K562 (cell line): ENCODE measurements at regions not wholly inside any gene's neighbourhood (a gene's known extent, or its start where the extent isn't known, plus 50 kb on each side); places are given as distances from the start of the nearest gene placed in this dataset.
A peak's percentile ranks its signal among the peaks of the same experiment; 100 is the strongest.
"Not testable (repeated sequence)": the region's sequence is repeated elsewhere in the genome, so short reads cannot be mapped to it uniquely, and the experiment has no call there.

Source experiments
- ATAC-seq: fragments of 200-7000 bp; cut with Tn5 transposase; 3 replicates; pipeline ENCODE4 v1.9.1; 2020; ENCODE audit warnings: moderate library complexity
- BruUV-seq: library from RNA; stranded (reverse); fragments of 400-500 nt; replicated peaks from 2 replicates; lab custom pipeline; 2021; lab: Mats Ljungman, UMichigan
- CTCF ChIA-PET: fragments of 300-600 bp; formaldehyde crosslinking; extraction: SDS; loops from one replicate; lab custom pipeline; 2021; ENCODE audit warnings: low intra/inter-chr PET ratio; lab: Yijun Ruan, JAX
- POLR2A ChIA-PET: fragments of 300-600, 350-650 bp; sonication (Branson Sonifier 250); formaldehyde crosslinking; extraction: SDS; loops from one replicate; lab custom pipeline; 2021; ENCODE audit warnings: antibody characterized with exemption, inconsistent platforms; lab: Yijun Ruan, JAX
- DNase-seq, 4 experiments: peaks; one replicate each; pipeline versions ENCODE4 v3.0.0 to v3.0.0-alpha.2; 2011 to 2018; ENCODE audit warnings: low spot score in 3 of 4, mixed read lengths in 3 of 4; ENCODE audit errors: extremely low read depth in 1 of 4
- FAIRE-seq: peaks from 2 replicates; lab custom pipeline; 2011; peaks lifted over from hg19 to GRCh38; lab: Jason Lieb, UNC
- H2AFZ ChIP-seq: 2 replicates; pipeline ENCODE4 v1.6.0; 2011; ENCODE audit warnings: low read depth, low read length, control low read depth, inconsistent platforms
- H3K27ac ChIP-seq: fragments of 200-600 bp; 3 replicates; pipeline ENCODE4 v1.8.0; 2011; ENCODE audit warnings: low read depth, mild to moderate bottlenecking, control low read depth, inconsistent platforms, low read length, moderate library complexity, mixed read lengths; ENCODE audit errors: extremely low read depth
- H3K27me3 ChIP-seq, 2 experiments: fragments of 300-600 bp in 1 of 2; 2 replicates in 1 of 2; 3 replicates in 1 of 2; pipeline versions ENCODE4 v1.6.0 to v1.8.0; 2011; ENCODE audit warnings: inconsistent platforms in 2 of 2, low read length in 2 of 2, mild to moderate bottlenecking in 1 of 2, mixed read lengths in 1 of 2, moderate library complexity in 1 of 2; ENCODE audit not compliant: control insufficient read depth in 2 of 2, insufficient read depth in 2 of 2
- H3K36me3 ChIP-seq: fragments of 300-600 bp; 3 replicates; pipeline ENCODE4 v1.8.0; 2011; ENCODE audit warnings: mild to moderate bottlenecking, low read length, inconsistent platforms; ENCODE audit not compliant: control insufficient read depth, insufficient read depth
- H3K4me1 ChIP-seq, 2 experiments: fragments of 200-600 bp in 1 of 2; replicated peaks in 1 of 2; 2 replicates in 1 of 2; 3 replicates in 1 of 2; pipeline versions ENCODE4 v1.5.1 to v1.8.0; 2011; ENCODE audit warnings: inconsistent platforms in 2 of 2, low read length in 2 of 2, mild to moderate bottlenecking in 1 of 2, mixed read lengths in 1 of 2, moderate library complexity in 1 of 2; ENCODE audit not compliant: control insufficient read depth in 2 of 2, insufficient read depth in 2 of 2
- H3K4me2 ChIP-seq: 2 replicates; pipeline ENCODE4 v1.6.1; 2011; ENCODE audit warnings: low read length, control low read depth, inconsistent platforms, mixed read lengths; ENCODE audit not compliant: insufficient read depth
- H3K4me3 ChIP-seq: fragments of 200-600 bp; sonication (generic), shearing (Covaris generic); 2 replicates; pipeline ENCODE4 v1.5.1; 2016; ENCODE audit warnings: control low read depth, inconsistent platforms
- H3K79me2 ChIP-seq: fragments of 200-600 bp; 3 replicates; pipeline ENCODE4 v1.8.0; 2011; ENCODE audit warnings: low read length, inconsistent platforms; ENCODE audit not compliant: control insufficient read depth, insufficient read depth
- H3K9ac ChIP-seq, 2 experiments: 2 replicates each; pipeline versions ENCODE4 v1.6.0 to v1.6.1; 2011; ENCODE audit warnings: low read depth in 2 of 2, low read length in 2 of 2, control low read depth in 1 of 2, inconsistent platforms in 1 of 2, mild to moderate bottlenecking in 1 of 2, mixed read lengths in 1 of 2; ENCODE audit not compliant: insufficient read depth in 1 of 2
- H3K9me1 ChIP-seq: one replicate; pipeline ENCODE4 v1.6.0; 2011; ENCODE audit warnings: inconsistent platforms, mild to moderate bottlenecking, low read length, moderate library complexity; ENCODE audit not compliant: control insufficient read depth, insufficient read depth
- H3K9me3 ChIP-seq: replicated peaks from 2 replicates; pipeline ENCODE4 v1.5.1; 2011; ENCODE audit warnings: low read depth, low read length, inconsistent platforms; ENCODE audit not compliant: control insufficient read depth, insufficient read depth
- H4K20me1 ChIP-seq: replicated peaks from 2 replicates; pipeline ENCODE4 v1.6.1; 2011; ENCODE audit warnings: low read length, inconsistent platforms, mixed read lengths; ENCODE audit not compliant: control insufficient read depth, insufficient read depth
- BCOR ChIP-seq: fragments of 450-650 bp; IDR thresholded peaks from 2 replicates; pipeline ENCODE4 v1.6.1; 2016
- CXXC5 ChIP-seq: fragments of 250-450 bp; sonication (Bioruptor Pico); IDR thresholded peaks from 2 replicates; pipeline ENCODE4 v1.8.0; 2022; ENCODE audit warnings: inconsistent platforms, mild to moderate bottlenecking, moderate library complexity
- NR2C2 ChIP-seq, 2 experiments: fragments of 200-800 bp in 1 of 2; sonication (Bioruptor generic) in 1 of 2; sonication (generic) in 1 of 2; formaldehyde crosslinking in 1 of 2; IDR thresholded peaks; 2 replicates each; pipeline versions ENCODE4 v1.6.1 to v1.8.0; 2016 to 2022; ENCODE audit warnings: mild to moderate bottlenecking in 1 of 2, missing compliant biosample characterization in 1 of 2, missing genetic modification characterization in 1 of 2, missing genetic modification reagents in 1 of 2
- ZNF354B ChIP-seq: fragments of 250-450 bp; sonication (Bioruptor Pico); IDR thresholded peaks from 2 replicates; pipeline ENCODE4 v1.4.0; 2020
- ZNF507 ChIP-seq: conservative IDR thresholded peaks from 2 replicates; pipeline ENCODE4 v1.6.1; 2017; ENCODE audit warnings: missing genetic modification characterization, missing compliant biosample characterization
- WGBS: fragments of 100-300 bp; shearing (Covaris generic); methylation state at CpG from one replicate; pipeline ENCODE4 v1.1.6; 2016; ENCODE audit warnings: low coverage, mixed read lengths; ENCODE audit not compliant: insufficient coverage; ENCODE audit errors: missing lambda C conversion rate; 5-methylcytosine and 5-hydroxymethylcytosine counted together
- in situ Hi-C: fragments of 300-500 bp; cut with MboI; formaldehyde crosslinking; loops from 4 replicates; pipeline ENCODE4 v1.15.0; 2018; ENCODE audit warnings: inconsistent platforms, mixed read lengths
- intact Hi-C: fragments of 100-400 bp; cut with micrococcal nuclease; formaldehyde crosslinking; loops from 2 replicates; pipeline ENCODE4 v1.14.2; 2022
- TF ChIP-seq, protein P1 (sequence below), 2 experiments: fragments of 450-650 bp; conservative IDR thresholded peaks; 2 replicates each; pipeline ENCODE4 v1.6.1; 2017; ENCODE audit warnings: mild to moderate bottlenecking in 2 of 2, moderate library complexity in 2 of 2

DNA sequence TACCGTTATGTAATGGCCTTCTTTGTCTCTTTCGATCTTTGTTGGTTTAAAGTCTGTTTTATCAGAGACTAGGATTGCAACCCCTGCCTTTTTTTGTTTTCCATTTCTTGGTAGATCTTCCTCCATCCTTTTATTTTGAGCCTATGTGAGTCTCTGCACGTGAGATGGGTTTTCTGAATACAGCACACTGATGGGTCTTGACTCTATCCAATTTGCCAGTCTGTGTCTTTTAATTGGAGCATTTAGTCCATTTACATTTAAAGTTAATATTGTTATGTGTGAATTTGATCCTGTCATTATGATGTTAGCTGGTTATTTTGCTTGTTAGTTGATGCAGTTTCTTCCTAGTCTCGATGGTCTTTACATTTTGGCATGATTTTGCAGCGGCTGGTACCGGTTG lies 69.9 kb downstream of the ADCYAP1 start:
- 38% methylated on average over 2 of the region's 6 CpGs for WGBS
- H3K27me3 ChIP-seq, H2AFZ ChIP-seq, H4K20me1 ChIP-seq, H3K79me2 ChIP-seq, FAIRE-seq, H3K4me3 ChIP-seq, H3K9me1 ChIP-seq, H3K9me3 ChIP-seq, BruUV-seq, H3K27ac ChIP-seq, DNase-seq, CTCF ChIA-PET, ATAC-seq, POLR2A ChIA-PET, in situ Hi-C loops, H3K4me1 ChIP-seq, H3K4me2 ChIP-seq, H3K9ac ChIP-seq, H3K36me3 ChIP-seq, intact Hi-C loops: not testable (repeated sequence)
- peak; percentile 95 for TF ChIP-seq ZNF507
- 0 out of 2 replicates have a peak, but pooled peaks have one; percentile 64 for TF ChIP-seq ZNF354B (CRISPR knock-in tag)

DNA sequence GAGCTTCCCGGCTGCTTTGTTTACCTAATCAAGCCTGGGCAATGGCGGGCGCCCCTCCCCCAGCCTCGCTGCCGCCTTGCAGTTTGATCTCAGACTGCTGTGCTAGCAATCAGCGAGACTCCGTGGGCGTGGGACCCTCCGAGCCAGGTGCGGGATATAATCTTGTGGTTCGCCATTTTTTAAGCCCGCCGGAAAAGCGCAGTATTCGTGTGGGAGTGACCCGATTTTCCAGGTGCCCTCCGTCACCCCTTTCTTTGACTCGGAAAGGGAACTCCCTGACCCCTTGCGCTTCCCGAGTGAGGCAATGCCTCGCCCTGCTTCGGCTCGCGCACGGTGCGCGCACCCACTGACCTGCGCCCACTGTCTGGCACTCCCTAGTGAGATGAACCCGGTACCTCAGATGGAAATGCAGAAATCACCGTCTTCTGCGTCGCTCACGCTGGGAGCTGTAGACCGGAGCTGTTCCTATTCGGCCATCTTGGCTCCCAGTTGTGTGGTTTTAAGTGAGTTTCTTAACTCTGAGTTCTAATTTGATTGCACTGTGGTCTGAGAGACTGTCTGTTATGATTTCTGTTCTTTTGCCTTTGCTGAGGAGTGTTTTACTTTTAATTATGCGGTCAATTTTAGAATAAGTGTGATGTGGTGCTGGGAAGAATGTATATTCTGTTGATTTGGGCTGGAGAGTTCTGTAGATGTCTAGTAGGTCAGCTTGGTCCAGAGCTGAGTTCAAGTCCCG lies 71.9 kb downstream of the ADCYAP1 start:
- peak overlapping the region; percentile 55 to 63 for H3K9ac ChIP-seq
- DNase-seq (peak in 1 of 4 experiments; percentile 50), ATAC-seq (peak; percentile 83)
- intact Hi-C loops; CTCF ChIA-PET; FAIRE-seq; H3K36me3 ChIP-seq; H4K20me1 ChIP-seq; in situ Hi-C loops; H3K4me1 ChIP-seq; H3K9me3 ChIP-seq; H3K79me2 ChIP-seq; H3K9me1 ChIP-seq; H3K27me3 ChIP-seq; TF ChIP-seq NR2C2 (CRISPR knock-in tag; IDR thresholded peaks at IDR 0.05): not testable (repeated sequence)
- TSS peak; percentile 62 for BruUV-seq
- peak overlapping the region; percentile 73; the same call in 2 of the 3 replicates for H3K27ac ChIP-seq
- peak overlapping the region; percentile 31 for H3K4me3 ChIP-seq
- POLR2A ChIA-PET, result interaction anchor here (0.7 to 2.1 kb wide), 4 partner anchors 8 to 13 kb away, joined by 3 to 7 read pairs (median 3); no protein-coding TSS in a partner anchor
- 0% methylated on average over 13 of the region's 37 CpGs for WGBS
- peak overlapping the region; percentile 78 for H3K4me2 ChIP-seq
- peak overlapping the region; percentile 99 for H2AFZ ChIP-seq
- peak; percentile 73 for TF ChIP-seq NR2C2 (tag; IDR thresholded peaks at IDR 0.05)
- 0 out of 2 replicates have a peak, but pooled peaks have one; percentile 17 for TF ChIP-seq CXXC5 (CRISPR knock-in tag)
- TF ChIP-seq BCOR, result peak; percentile 17; the same call in 1 of the 2 replicates
- TF ChIP-seq, protein P1, sequence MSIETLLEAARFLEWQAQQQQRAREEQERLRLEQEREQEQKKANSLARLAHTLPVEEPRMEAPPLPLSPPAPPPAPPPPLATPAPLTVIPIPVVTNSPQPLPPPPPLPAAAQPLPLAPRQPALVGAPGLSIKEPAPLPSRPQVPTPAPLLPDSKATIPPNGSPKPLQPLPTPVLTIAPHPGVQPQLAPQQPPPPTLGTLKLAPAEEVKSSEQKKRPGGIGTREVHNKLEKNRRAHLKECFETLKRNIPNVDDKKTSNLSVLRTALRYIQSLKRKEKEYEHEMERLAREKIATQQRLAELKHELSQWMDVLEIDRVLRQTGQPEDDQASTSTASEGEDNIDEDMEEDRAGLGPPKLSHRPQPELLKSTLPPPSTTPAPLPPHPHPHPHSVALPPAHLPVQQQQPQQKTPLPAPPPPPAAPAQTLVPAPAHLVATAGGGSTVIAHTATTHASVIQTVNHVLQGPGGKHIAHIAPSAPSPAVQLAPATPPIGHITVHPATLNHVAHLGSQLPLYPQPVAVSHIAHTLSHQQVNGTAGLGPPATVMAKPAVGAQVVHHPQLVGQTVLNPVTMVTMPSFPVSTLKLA (conservative IDR thresholded peaks at IDR 0.05), result 0 out of 4 replicates have a peak, but pooled peaks of 1 of the 2 experiments have one; percentile 13
